K562 (cell line): ENCODE measurements at regions not wholly inside any gene's neighbourhood (a gene's known extent, or its start where the extent isn't known, plus 50 kb on each side); places are given as distances from the start of the nearest gene placed in this dataset.
A peak's percentile ranks its signal among the peaks of the same experiment; 100 is the strongest.

Experiments used
- ASH1L ChIP-seq: fragments of 450-650 bp; IDR thresholded peaks from 2 replicates; pipeline ENCODE4 v1.6.1; 2018; ENCODE audit warnings: borderline replicate concordance, mild to moderate bottlenecking, low read depth; ENCODE audit not compliant: partially characterized antibody
- BMI1 ChIP-seq: fragments of 150-350 bp; IDR thresholded peaks from 2 replicates; pipeline ENCODE4 v1.6.1; 2014; ENCODE audit warnings: low read length
- BRD4 ChIP-seq: fragments of 200-600 bp; sonication (generic); IDR thresholded peaks from 2 replicates; pipeline ENCODE4 v1.6.1; 2017; ENCODE audit warnings: inconsistent platforms
- CEBPB ChIP-seq: fragments of 450-650 bp; IDR thresholded peaks from 2 replicates; pipeline ENCODE4 v1.6.1; 2016; ENCODE audit warnings: missing genetic modification characterization, missing compliant biosample characterization
- DDX20 ChIP-seq: fragments of 450-650 bp; IDR thresholded peaks from 2 replicates; pipeline ENCODE4 v1.6.1; 2016; ENCODE audit warnings: missing genetic modification characterization, low read depth, mild to moderate bottlenecking, missing compliant biosample characterization, moderate library complexity
- MTA1 ChIP-seq: fragments of 450-650 bp; IDR thresholded peaks from 2 replicates; pipeline ENCODE4 v1.6.1; 2017; ENCODE audit warnings: borderline replicate concordance
- MYC ChIP-seq, 2 experiments: fragments of 250-450 bp in 1 of 2; sonication (Bioruptor Pico) in 1 of 2; IDR thresholded peaks; 2 replicates each; pipeline versions ENCODE4 v1.5.1 to v1.6.1; 2012 to 2021; ENCODE audit warnings: low read depth in 2 of 2, borderline replicate concordance in 1 of 2, improper control_type of control experiment in 1 of 2, low read length in 1 of 2, mild to moderate bottlenecking in 1 of 2, moderate library complexity in 1 of 2
- NBN ChIP-seq: fragments of 450-650 bp; IDR thresholded peaks from 2 replicates; pipeline ENCODE4 v1.6.1; 2016; ENCODE audit warnings: low read depth, mild to moderate bottlenecking
- NR2C1 ChIP-seq, 2 experiments: fragments of 450-650 bp; IDR thresholded peaks; 2 replicates each; pipeline ENCODE4 v1.6.1; 2017; ENCODE audit warnings: mild to moderate bottlenecking in 2 of 2, antibody characterized with exemption in 1 of 2, inconsistent platforms in 1 of 2, missing compliant biosample characterization in 1 of 2, missing genetic modification characterization in 1 of 2
- PHF8 ChIP-seq: fragments of 200-600 bp; sonication (generic); IDR thresholded peaks from 2 replicates; pipeline ENCODE4 v1.6.1; 2012; ENCODE audit warnings: mixed run types, mild to moderate bottlenecking, inconsistent platforms, low read length, moderate library complexity, borderline replicate concordance
- PRMT5 ChIP-seq: sonication (generic); formaldehyde crosslinking; IDR thresholded peaks from 2 replicates; pipeline ENCODE4 v1.5.0; 2020; ENCODE audit warnings: missing genetic modification reagents
- THRAP3 ChIP-seq: fragments of 450-650 bp; IDR thresholded peaks from 2 replicates; pipeline ENCODE4 v1.6.1; 2016; ENCODE audit warnings: mild to moderate bottlenecking, inconsistent platforms, borderline replicate concordance
- TOE1 ChIP-seq, 2 experiments: fragments of 450-650 bp in 1 of 2; sonication (generic) in 1 of 2; formaldehyde crosslinking in 1 of 2; IDR thresholded peaks; 2 replicates each; pipeline versions ENCODE4 v1.7.1 to v1.8.0; 2016 to 2022; ENCODE audit warnings: borderline replicate concordance in 2 of 2, mild to moderate bottlenecking in 2 of 2, antibody characterized with exemption in 1 of 2, inconsistent platforms in 1 of 2, low read depth in 1 of 2, missing genetic modification reagents in 1 of 2, moderate library complexity in 1 of 2
- ZNF140 ChIP-seq: fragments of 250-450 bp; sonication (Bioruptor Pico); IDR thresholded peaks from 2 replicates; pipeline ENCODE4 v1.8.0; 2021; ENCODE audit warnings: moderate library complexity, mild to moderate bottlenecking, inconsistent platforms
- ZNF507 ChIP-seq: conservative IDR thresholded peaks from 2 replicates; pipeline ENCODE4 v1.6.1; 2017; ENCODE audit warnings: missing genetic modification characterization, missing compliant biosample characterization
- TF ChIP-seq, protein P1 (sequence below), 2 experiments: IDR thresholded peaks; 2 replicates each; pipeline ENCODE4 v1.6.1; 2012; ENCODE audit warnings: improper control_type of control experiment in 2 of 2, low read depth in 2 of 2, low read length in 2 of 2, borderline replicate concordance in 1 of 2
- TF ChIP-seq, protein P2 (sequence below): fragments of 450-650 bp; IDR thresholded peaks from 2 replicates; pipeline ENCODE4 v1.7.0; 2016; ENCODE audit warnings: borderline replicate concordance
- TF ChIP-seq, protein P3 (sequence below), 2 experiments: fragments of 450-650 bp in 1 of 2; sonication (generic) in 1 of 2; formaldehyde crosslinking; conservative IDR thresholded peaks; 2 replicates each; pipeline versions ENCODE4 v1.4.0 to v1.8.1; 2020 to 2022; ENCODE audit warnings: mild to moderate bottlenecking in 1 of 2, missing genetic modification reagents in 1 of 2

DNA sequence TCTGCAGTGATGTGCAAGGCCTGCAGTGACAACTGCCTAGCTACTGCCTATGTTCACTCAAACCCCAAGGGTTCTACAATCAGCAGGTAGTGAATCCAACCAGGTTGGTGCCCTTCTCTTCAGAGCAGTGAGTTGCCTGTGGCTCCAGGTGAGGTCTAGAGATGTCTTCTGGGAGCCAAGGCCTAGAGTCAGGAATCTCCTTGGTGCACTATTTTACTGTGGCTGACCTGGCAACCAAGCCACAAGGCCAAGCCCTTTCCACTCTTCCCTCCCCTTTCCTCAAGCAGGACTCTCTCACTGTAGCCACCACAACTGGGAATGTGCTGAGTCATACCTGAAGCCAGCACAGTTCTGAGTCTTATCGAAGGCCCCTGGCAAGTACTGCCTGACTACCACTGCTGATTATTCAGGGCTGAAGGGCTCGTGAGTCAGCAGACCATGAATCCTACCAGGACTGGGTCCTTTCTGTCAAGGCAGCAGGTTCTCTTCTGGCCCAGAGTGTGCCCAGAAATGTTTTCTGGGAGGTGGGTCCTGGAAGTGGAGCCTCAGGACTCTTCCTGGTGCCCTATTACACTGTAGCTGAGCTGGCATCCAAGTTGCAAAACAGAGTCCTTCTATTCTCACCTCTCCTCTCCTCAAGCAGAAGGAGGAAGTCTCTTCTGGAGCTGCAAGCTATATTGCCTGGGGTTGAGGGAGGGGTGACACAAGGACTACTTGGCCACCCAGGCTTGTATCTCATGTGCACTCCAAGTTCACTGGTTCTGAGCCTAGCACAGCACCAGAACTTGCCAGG lies 111.6 kb downstream of the BTC start (continued):
- no peak for TF ChIP-seq ZNF507 (tag)
- no peak for TF ChIP-seq NR2C1 (IDR thresholded peaks at IDR 0.05)
- peak; percentile 38; the same call in 1 of the 2 replicates for TF ChIP-seq NR2C1 (tag; IDR thresholded peaks at IDR 0.05)
- TF ChIP-seq, protein P1, sequence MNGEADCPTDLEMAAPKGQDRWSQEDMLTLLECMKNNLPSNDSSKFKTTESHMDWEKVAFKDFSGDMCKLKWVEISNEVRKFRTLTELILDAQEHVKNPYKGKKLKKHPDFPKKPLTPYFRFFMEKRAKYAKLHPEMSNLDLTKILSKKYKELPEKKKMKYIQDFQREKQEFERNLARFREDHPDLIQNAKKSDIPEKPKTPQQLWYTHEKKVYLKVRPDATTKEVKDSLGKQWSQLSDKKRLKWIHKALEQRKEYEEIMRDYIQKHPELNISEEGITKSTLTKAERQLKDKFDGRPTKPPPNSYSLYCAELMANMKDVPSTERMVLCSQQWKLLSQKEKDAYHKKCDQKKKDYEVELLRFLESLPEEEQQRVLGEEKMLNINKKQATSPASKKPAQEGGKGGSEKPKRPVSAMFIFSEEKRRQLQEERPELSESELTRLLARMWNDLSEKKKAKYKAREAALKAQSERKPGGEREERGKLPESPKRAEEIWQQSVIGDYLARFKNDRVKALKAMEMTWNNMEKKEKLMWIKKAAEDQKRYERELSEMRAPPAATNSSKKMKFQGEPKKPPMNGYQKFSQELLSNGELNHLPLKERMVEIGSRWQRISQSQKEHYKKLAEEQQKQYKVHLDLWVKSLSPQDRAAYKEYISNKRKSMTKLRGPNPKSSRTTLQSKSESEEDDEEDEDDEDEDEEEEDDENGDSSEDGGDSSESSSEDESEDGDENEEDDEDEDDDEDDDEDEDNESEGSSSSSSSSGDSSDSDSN (IDR thresholded peaks at IDR 0.05; ENCODE audit: borderline replicate concordance in 1 of 2, low read depth in 2 of 2, low read length in 2 of 2): peak in 1 of 2 experiments; percentile 69; a peak in 1 of 4 replicates
- no peak for TF ChIP-seq BMI1
- 0 out of 2 replicates have a peak, but pooled peaks have one; percentile 31 for TF ChIP-seq CEBPB (tag)
- TF ChIP-seq, protein P2, sequence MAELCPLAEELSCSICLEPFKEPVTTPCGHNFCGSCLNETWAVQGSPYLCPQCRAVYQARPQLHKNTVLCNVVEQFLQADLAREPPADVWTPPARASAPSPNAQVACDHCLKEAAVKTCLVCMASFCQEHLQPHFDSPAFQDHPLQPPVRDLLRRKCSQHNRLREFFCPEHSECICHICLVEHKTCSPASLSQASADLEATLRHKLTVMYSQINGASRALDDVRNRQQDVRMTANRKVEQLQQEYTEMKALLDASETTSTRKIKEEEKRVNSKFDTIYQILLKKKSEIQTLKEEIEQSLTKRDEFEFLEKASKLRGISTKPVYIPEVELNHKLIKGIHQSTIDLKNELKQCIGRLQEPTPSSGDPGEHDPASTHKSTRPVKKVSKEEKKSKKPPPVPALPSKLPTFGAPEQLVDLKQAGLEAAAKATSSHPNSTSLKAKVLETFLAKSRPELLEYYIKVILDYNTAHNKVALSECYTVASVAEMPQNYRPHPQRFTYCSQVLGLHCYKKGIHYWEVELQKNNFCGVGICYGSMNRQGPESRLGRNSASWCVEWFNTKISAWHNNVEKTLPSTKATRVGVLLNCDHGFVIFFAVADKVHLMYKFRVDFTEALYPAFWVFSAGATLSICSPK: no peak
- peak; percentile 61; the same call in 1 of the 2 replicates for TF ChIP-seq TOE1 (IDR thresholded peaks at IDR 0.05; ENCODE audit: borderline replicate concordance)
- 0 out of 2 replicates have a peak, but pooled peaks have one; percentile 61 for TF ChIP-seq TOE1 (CRISPR knock-in tag; IDR thresholded peaks at IDR 0.05; ENCODE audit: borderline replicate concordance, low read depth)
- TF ChIP-seq PHF8: no peak
- peak; percentile 86 for TF ChIP-seq NBN
- TF ChIP-seq MYC (IDR thresholded peaks at IDR 0.05; ENCODE audit: low read depth, low read length): no peak
- no peak for TF ChIP-seq MYC (CRISPR knock-in tag; IDR thresholded peaks at IDR 0.05; ENCODE audit: borderline replicate concordance, low read depth)
- no peak for TF ChIP-seq ZNF140
- TF ChIP-seq, protein P3, sequence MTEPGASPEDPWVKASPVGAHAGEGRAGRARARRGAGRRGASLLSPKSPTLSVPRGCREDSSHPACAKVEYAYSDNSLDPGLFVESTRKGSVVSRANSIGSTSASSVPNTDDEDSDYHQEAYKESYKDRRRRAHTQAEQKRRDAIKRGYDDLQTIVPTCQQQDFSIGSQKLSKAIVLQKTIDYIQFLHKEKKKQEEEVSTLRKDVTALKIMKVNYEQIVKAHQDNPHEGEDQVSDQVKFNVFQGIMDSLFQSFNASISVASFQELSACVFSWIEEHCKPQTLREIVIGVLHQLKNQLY (CRISPR knock-in tag; conservative IDR thresholded peaks at IDR 0.05): no peak
- no peak for TF ChIP-seq ASH1L
- no peak for TF ChIP-seq DDX20
- no peak for TF ChIP-seq BRD4
- peak; percentile 76 for TF ChIP-seq MTA1
- no peak for TF ChIP-seq THRAP3
- no peak for TF ChIP-seq PRMT5
